Stimulated activated memory B cell treated with anti-CD40 and anti-IgM and Interleukin-4, amounts not matched to agents 10 μg/mL and 1 μg/mL and 100 μg/mL, for 72 hours (primary cell): ENCODE measurements at regions not wholly inside any gene's neighbourhood (a gene's known extent, or its start where the extent isn't known, plus 50 kb on each side); places are given as distances from the start of the nearest gene placed in this dataset.

Experiments
- ATAC-seq: fragments of 150-1000 bp; cut with Tn5 transposase; 2 replicates; pipeline ENCODE4 v1.10.0; 2021
- H3K27ac Mint-ChIP-seq: one replicate; pipeline ENCODE4 v1.8.0; 2022; ENCODE audit warnings: mild to moderate bottlenecking, mixed read lengths
- H3K27me3 Mint-ChIP-seq: one replicate; pipeline ENCODE4 v1.8.0; 2022; ENCODE audit warnings: mixed read lengths
- H3K36me3 Mint-ChIP-seq: one replicate; pipeline ENCODE4 v1.8.0; 2022; ENCODE audit warnings: mixed read lengths
- H3K4me1 Mint-ChIP-seq: one replicate; pipeline ENCODE4 v1.8.0; 2022; ENCODE audit warnings: mixed read lengths
- H3K4me3 Mint-ChIP-seq: one replicate; pipeline ENCODE4 v1.8.0; 2022; ENCODE audit warnings: mild to moderate bottlenecking, moderate library complexity, mixed read lengths
- H3K9me3 Mint-ChIP-seq: one replicate; pipeline ENCODE4 v1.8.0; 2022; ENCODE audit warnings: mixed read lengths

DNA sequence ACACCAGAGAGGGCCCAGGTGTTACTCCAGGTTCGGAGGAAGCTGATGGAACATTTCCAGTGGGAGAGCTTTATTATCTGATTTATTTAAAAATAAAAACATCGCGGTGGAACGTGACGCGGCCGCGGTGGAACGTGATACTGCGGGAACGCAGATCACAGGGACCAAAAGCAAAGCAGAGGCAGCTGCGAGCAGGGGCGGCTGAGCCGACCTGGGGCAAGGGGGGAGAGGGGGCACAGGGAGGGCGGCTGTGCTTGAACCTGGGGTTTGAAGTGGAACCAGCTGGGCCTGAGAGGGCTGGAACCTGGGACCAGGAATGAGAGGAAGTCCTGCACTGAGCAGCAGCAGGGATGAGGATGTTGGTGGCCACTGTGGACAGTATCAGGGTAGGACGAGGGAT lies 583.5 kb upstream of the SALL3 start:
- no peaks in the 10 kb centered on the region for H3K36me3 Mint-ChIP-seq
- no peak for ATAC-seq
- H3K4me1 Mint-ChIP-seq = no peaks in the 10 kb centered on the region
- H3K27me3 Mint-ChIP-seq = no peaks in the 10 kb centered on the region
- peaks cover 2% of the 10 kb centered on the region for H3K9me3 Mint-ChIP-seq
- no peak overlapping the region for H3K4me3 Mint-ChIP-seq
- no peak overlapping the region for H3K27ac Mint-ChIP-seq

DNA sequence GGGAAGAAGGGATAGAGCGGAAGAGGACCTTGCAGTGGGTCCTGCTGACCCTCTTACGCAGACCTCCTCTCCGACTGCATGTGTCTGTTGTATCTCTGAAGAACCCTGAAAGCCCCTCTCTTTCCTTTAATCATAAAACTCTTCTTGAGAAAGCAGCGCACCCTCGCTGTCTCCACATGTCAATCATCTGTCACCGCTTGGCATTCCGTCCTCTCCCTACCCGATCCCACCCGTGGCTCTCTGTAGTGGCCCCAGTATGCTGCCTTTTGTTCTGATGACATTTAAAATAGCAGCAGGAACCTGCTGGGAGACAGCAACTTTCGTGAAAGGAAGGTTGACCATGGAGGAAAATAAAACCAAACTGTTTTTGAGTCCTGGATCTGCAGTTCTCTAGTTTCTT lies 582.9 kb upstream of the SALL3 start:
- no peaks in the 10 kb centered on the region for H3K36me3 Mint-ChIP-seq
- no peak overlapping the region for H3K27ac Mint-ChIP-seq
- H3K4me1 Mint-ChIP-seq = no peaks in the 10 kb centered on the region
- no peaks in the 10 kb centered on the region for H3K27me3 Mint-ChIP-seq
- peaks cover 2% of the 10 kb centered on the region for H3K9me3 Mint-ChIP-seq
- peak; percentile 26 for ATAC-seq
- no peak overlapping the region for H3K4me3 Mint-ChIP-seq

DNA sequence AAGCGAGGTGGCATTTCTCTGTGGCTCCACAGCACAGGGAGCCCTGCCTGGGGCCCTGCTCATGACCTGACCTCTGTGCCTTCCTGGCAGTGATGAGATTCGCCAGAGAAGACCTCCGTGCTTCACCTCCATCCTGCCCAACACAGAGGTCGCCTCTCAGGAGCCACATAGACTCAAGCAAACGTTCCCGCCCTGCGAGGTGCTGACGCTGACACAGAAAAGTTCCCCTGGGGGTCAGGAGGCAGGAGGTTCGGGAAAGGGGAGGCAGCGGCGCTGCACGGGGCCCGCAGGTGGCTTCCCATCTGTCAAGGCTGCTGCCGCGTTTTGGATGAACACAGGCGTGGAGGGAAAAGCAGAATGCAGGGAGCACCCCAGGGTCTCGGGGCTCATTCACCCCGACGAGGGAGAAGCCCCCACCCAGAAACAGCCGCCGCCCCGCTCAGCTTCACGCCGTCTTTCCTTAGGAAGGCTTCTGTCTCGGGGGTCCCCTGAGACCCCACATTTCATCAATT lies 579.6 kb upstream of the SALL3 start:
- Mint-ChIP-seq H3K36me3 (no peaks in the 10 kb centered on the region), H3K9me3 (peaks cover 6% of the 10 kb centered on the region), H3K4me3 (no peak overlapping the region), H3K4me1 (no peaks in the 10 kb centered on the region), H3K27ac (no peak overlapping the region), H3K27me3 (no peaks in the 10 kb centered on the region)
- no peak for ATAC-seq

DNA sequence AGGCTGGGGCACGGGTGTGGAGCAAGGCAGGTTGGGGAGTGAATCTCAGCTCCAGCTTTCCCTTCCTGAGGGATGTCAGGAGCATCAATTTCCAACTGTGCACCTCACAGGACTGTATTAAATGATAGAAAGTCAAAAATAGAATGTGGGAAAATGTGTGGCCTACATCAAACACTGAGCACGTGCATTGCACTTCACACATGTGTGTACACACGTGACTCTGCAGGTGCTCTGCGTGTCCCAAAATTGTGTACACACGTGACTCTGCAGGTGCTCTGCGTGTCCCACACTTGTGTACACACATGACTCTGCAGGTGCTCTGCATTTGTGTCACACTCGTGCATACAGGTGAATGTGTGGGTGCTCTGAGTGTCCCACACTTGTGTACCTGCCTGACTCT lies 577.2 kb upstream of the SALL3 start:
- Mint-ChIP-seq H3K4me3 (no peak overlapping the region), H3K9me3 (peaks cover 4% of the 10 kb centered on the region), H3K27me3 (peaks cover 12% of the 10 kb centered on the region), H3K36me3 (no peaks in the 10 kb centered on the region), H3K27ac (no peak overlapping the region), H3K4me1 (peaks cover 8% of the 10 kb centered on the region)
- no peak for ATAC-seq

DNA sequence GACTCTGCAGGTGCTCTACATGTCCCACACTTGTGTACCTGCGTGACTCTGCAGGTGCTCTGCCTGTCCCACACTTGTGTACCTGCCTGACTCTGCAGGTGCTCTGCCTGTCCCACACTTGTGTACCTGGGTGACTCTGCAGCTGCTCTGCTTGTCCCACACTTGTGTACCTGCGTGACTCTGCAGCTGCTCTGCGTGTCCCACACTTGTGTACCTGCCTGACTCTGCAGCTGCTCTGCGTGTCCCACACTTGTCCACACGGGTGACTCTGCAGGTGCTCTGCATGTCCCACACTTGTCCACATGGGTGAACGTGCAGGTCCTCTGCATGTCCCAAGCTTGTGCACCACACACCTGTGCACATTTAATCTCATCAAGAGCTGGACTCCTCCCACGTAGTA lies 576.7 kb upstream of the SALL3 start:
- peaks cover 4% of the 10 kb centered on the region for H3K9me3 Mint-ChIP-seq
- peaks cover 8% of the 10 kb centered on the region for H3K4me1 Mint-ChIP-seq
- ATAC-seq = no peak
- H3K36me3 Mint-ChIP-seq = no peaks in the 10 kb centered on the region
- H3K27ac Mint-ChIP-seq = no peak overlapping the region
- H3K27me3 Mint-ChIP-seq = peaks cover 12% of the 10 kb centered on the region
- H3K4me3 Mint-ChIP-seq = no peak overlapping the region

DNA sequence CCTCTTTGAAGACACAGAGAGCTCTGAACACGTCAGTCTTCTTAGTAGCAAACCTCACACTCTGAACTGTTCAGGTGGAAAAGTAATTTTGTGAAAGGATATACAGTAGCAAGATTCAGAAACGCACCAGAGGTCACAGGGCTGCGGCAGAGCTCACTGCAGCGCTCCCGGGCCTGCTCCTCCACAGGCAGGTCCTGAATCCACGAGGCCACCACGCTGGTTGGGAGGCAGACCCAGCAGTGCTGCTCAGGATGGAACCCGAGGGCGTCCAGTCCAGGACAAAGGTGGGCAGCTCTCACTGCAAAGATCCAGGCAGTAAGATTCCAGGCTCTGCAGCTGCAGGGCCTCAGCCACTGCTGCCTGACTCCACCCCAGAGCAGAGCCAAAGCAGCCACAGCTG lies 576.2 kb upstream of the SALL3 start:
- no peak overlapping the region for H3K27ac Mint-ChIP-seq
- H3K27me3 Mint-ChIP-seq = peaks cover 12% of the 10 kb centered on the region
- H3K4me1 Mint-ChIP-seq = peaks cover 8% of the 10 kb centered on the region
- H3K4me3 Mint-ChIP-seq = no peak overlapping the region
- H3K9me3 Mint-ChIP-seq = peaks cover 4% of the 10 kb centered on the region
- H3K36me3 Mint-ChIP-seq = no peaks in the 10 kb centered on the region
- no peak for ATAC-seq

DNA sequence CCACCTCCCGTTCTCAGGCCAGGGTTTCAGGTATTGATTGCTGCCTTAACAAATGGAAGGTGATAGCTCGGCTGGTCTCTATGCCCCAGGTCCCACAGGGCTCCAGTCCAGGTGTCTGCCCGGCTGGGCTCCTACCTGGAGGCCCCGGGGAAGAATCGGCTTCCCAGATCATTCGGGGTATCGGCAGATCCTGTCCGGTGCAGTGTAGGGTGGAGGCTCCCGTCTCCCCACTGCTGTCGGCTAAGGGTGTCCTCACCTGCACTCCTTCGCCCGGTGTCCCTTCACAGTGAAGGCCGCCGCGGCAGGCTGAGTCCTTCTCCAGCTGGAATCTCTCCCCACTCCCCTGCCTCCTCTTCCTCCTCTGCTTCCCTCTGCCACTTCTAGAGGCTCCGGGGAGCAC lies 573.9 kb upstream of the SALL3 start:
- H3K36me3 Mint-ChIP-seq = no peaks in the 10 kb centered on the region
- peaks cover 8% of the 10 kb centered on the region for H3K4me1 Mint-ChIP-seq
- H3K27me3 Mint-ChIP-seq = peaks cover 12% of the 10 kb centered on the region

DNA sequence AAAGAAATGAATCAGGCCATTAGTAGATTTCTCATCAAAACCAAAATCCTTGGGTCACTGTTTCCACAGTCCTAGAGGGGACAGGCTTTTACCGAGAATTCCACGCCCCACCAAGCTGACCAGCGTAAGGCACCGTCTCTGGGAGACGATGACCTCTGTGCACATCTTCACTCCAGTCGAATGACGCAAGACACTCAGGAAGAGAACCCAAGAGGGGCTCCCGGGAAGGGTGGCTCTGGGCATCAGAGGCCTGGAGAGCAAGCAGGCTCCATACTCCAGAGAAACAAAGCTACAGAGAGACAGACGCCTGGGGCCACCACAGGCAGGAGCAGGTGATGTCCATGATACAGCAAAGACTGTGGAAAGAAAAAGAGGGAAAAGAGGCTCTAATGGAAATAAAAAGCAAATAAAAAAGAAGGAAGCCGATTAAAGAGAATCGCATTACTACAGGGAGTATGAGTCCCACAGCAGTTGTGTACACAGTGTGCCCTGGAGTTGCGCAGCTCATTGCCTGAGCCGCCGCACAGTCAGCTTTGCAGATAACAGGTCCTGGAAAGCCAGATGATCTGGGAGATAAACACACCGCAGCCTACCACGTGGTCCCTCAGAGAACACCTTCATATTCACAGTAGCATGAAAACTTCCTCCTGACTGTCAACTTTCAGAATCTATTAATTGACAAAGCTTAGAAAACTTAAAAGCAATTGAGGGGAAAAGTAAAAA lies 572.7 kb upstream of the SALL3 start:
- no peak for ATAC-seq
- H3K4me3 Mint-ChIP-seq = no peak overlapping the region
- no peak overlapping the region for H3K27ac Mint-ChIP-seq
- peaks cover 12% of the 10 kb centered on the region for H3K27me3 Mint-ChIP-seq
- H3K36me3 Mint-ChIP-seq = no peaks in the 10 kb centered on the region
- H3K4me1 Mint-ChIP-seq = peaks cover 8% of the 10 kb centered on the region
- peaks cover 4% of the 10 kb centered on the region for H3K9me3 Mint-ChIP-seq

More for the DNA sequence above, 573.9 kb upstream of the SALL3 start:
- no peak overlapping the region for H3K4me3 Mint-ChIP-seq
- no peak overlapping the region for H3K27ac Mint-ChIP-seq
- ATAC-seq = no peak
- peaks cover 4% of the 10 kb centered on the region for H3K9me3 Mint-ChIP-seq

DNA sequence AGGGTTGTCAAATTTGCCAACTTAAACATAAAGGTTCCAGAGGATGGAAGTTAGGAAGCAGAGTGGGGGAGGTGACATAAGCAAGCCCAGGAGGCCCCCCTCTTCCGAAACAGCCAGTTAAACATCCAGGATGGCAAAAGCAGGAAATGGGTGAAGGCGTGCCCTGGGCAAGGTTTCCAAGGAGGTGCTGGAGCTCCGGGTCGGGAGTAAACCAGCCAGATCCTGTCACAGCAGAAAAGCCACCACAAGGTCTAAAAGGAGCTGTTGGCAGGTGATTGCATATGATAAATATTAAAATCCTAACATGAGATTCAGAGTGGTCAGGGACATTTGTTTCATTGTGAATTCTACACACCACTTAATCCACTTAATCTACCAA lies 572.2 kb upstream of the SALL3 start:
- ATAC-seq = no peak
- H3K27ac Mint-ChIP-seq = no peak overlapping the region

DNA sequence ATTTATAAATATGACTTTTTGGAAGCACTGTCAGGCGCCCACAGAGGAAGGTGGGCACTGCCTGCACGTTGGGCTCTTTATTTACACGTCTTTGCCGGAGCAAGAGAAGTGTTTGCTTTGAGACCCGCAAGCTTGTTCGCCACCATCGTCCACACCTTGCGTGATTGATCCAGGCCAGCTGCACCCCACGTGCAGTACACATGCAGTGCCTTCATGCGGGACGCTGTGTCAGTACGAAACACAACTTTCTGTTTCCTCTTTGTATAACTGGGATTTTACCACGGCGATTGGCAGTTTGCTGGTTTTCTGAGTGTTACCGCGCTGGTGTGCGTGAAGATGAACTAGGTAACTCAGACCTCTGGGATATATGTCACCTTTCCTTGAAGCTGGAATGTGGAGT lies 571.0 kb upstream of the SALL3 start:
- Mint-ChIP-seq H3K4me1 (peaks cover 8% of the 10 kb centered on the region), H3K36me3 (no peaks in the 10 kb centered on the region), H3K4me3 (no peak overlapping the region), H3K9me3 (no peaks in the 10 kb centered on the region), H3K27me3 (peaks cover 12% of the 10 kb centered on the region), H3K27ac (no peak overlapping the region)
- no peak for ATAC-seq

More for the DNA sequence above, 572.2 kb upstream of the SALL3 start:
- H3K9me3 Mint-ChIP-seq = peaks cover 4% of the 10 kb centered on the region
- no peak overlapping the region for H3K4me3 Mint-ChIP-seq
- no peaks in the 10 kb centered on the region for H3K36me3 Mint-ChIP-seq
- peaks cover 12% of the 10 kb centered on the region for H3K27me3 Mint-ChIP-seq
- peaks cover 8% of the 10 kb centered on the region for H3K4me1 Mint-ChIP-seq

DNA sequence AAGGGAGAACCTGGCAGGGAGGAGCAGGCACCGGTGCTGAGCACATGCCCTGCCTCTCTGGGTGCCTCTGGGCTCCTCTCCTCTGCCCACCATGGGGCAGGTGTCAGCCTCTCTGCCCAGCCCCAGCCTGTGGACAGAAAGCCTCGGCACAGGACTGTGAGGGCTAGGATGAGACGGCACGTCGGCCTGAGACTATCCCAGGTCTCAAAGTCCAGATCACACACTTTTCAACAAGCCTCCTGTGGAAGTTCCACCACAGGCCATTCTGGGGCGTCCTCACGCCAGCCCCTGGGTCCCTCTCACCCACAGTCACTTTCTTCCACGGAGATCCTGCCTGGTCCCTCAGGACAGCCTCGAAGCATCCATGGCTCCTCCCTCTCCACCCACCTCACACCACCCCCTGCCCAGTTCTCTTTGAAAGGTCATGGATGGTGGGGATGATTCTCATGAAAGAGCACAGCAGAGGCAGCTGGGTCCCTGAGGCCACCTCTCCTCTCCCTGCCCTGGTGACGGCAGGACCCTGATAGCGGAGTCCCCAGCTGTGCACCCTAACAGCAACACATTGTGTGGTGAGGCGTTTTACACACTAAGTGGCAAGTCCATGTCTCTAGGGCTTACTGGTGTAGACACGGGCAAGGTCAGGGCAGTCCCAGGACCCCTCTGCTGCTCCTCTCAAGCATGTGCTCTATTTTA lies 569.4 kb upstream of the SALL3 start:
- Mint-ChIP-seq H3K4me1 (peaks cover 8% of the 10 kb centered on the region), H3K4me3 (no peak overlapping the region), H3K36me3 (no peaks in the 10 kb centered on the region), H3K27ac (no peak overlapping the region), H3K27me3 (peaks cover 12% of the 10 kb centered on the region), H3K9me3 (no peaks in the 10 kb centered on the region)
- peak; percentile 38 for ATAC-seq

DNA sequence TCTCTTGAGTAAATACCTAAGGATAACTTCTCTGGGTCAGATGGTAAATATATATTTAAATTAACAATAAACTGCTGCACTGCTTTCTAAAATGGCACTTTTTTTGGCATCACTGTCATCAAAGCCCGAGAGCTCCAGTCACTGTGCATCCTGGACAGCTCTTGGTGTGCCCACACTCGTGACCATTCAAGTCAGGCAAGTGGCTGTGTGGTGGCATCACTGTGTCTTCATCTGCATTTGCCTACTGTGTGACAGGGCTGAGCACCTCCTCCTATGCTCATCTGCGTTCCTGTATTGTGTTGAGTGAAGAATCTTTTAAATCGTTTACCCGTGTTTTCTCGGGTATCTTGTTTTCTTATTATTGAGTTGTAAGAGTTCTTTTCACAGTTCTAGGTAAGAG lies 568.1 kb upstream of the SALL3 start:
- Mint-ChIP-seq H3K9me3 (no peaks in the 10 kb centered on the region), H3K4me1 (peaks cover 8% of the 10 kb centered on the region)

DNA sequence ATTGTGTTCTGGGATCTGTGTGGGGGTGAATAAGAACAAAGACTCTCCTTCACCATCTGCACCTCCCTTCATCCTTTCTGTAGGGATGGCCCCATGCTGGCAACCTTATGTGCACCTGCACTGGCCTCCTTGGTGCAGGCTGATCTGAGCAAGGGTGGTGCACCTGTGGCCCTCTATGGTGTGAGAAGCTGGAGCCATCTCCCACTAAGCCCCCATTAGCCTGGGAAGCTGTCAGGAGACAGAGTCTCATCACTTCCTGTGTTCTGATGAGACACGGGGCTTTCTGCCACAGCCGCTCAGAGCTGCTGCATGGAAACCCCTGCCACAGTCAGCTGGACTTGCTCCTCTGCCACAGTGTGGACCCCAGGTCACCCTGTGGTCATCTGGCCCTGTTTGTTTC lies 565.3 kb upstream of the SALL3 start:
- Mint-ChIP-seq H3K4me3 (no peak overlapping the region), H3K4me1 (no peaks in the 10 kb centered on the region), H3K27me3 (no peaks in the 10 kb centered on the region), H3K27ac (no peak overlapping the region), H3K36me3 (no peaks in the 10 kb centered on the region), H3K9me3 (no peaks in the 10 kb centered on the region)
- ATAC-seq = no peak

More for the DNA sequence above, 568.1 kb upstream of the SALL3 start:
- no peak overlapping the region for H3K4me3 Mint-ChIP-seq
- H3K27ac Mint-ChIP-seq = no peak overlapping the region
- no peak for ATAC-seq
- H3K27me3 Mint-ChIP-seq = peaks cover 5% of the 10 kb centered on the region
- H3K36me3 Mint-ChIP-seq = no peaks in the 10 kb centered on the region

DNA sequence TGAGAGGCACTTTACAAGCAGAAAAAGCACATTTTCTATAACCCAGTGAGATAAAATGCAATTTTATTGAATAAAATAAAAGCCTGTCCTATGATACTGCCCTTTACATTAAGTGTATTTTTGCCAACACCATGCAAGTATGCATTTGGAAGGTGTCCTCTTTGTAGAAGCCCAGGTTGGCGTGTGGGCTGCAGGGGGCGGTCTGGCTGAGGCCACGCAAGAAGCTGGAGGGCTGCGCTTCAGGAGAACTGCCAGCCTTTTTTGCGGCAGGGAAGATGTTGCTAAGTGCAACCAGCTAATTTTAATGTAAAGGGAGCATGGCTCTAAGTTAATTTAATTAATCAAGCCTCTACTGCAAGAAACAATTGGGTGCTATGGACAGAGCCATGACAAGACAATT lies 562.8 kb upstream of the SALL3 start:
- Mint-ChIP-seq H3K27me3 (peaks cover 1% of the 10 kb centered on the region), H3K4me1 (no peaks in the 10 kb centered on the region), H3K27ac (no peak overlapping the region), H3K36me3 (no peaks in the 10 kb centered on the region), H3K4me3 (no peak overlapping the region), H3K9me3 (no peaks in the 10 kb centered on the region)
- no peak for ATAC-seq

DNA sequence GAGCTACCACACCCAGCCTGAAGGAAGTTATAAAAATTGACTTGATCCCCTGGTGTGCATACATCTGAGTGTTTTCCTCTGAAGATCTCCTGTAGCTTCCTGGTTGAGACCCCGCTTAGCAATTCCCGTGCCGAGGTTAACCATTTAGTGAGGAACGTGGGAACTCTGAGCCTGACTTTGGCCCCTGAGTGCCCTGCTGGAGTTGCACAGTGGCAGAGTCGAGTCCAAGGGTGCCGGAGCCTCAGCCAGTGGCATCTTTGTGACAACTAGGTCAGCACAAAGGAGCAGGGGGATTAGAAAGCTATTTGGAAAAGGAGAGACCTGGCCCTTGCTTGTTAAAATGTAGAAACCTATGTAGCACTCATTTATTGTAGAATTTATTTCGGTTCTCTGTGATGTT lies 561.2 kb upstream of the SALL3 start:
- ATAC-seq = no peak
- no peaks in the 10 kb centered on the region for H3K4me1 Mint-ChIP-seq
- peaks cover 9% of the 10 kb centered on the region for H3K27me3 Mint-ChIP-seq
- no peaks in the 10 kb centered on the region for H3K36me3 Mint-ChIP-seq
- no peak overlapping the region for H3K4me3 Mint-ChIP-seq
- no peaks in the 10 kb centered on the region for H3K9me3 Mint-ChIP-seq
- H3K27ac Mint-ChIP-seq = no peak overlapping the region

DNA sequence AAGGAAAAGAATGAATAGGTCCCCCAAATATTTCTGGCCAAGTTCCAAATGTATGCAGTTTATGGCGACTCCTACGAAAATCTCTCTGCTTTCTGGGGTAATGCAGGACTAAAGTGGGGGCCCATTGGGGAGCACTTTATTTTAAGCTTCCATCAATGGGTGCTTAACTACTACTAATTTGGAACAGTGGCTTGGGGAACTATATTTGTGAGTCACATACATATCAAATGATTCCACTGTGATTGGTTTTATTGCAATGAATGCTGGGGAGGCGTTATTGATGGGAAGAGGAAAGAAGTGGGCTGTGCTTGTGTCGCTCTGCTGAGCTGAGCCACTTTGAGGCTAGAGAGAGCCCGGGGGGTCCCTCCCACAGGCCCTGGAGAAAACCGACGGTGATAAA lies 560.4 kb upstream of the SALL3 start:
- no peak for ATAC-seq

More for the DNA sequence above, 560.4 kb upstream of the SALL3 start:
- no peaks in the 10 kb centered on the region for H3K36me3 Mint-ChIP-seq
- no peaks in the 10 kb centered on the region for H3K9me3 Mint-ChIP-seq
- no peak overlapping the region for H3K27ac Mint-ChIP-seq
- H3K4me3 Mint-ChIP-seq = no peak overlapping the region
- peaks cover 9% of the 10 kb centered on the region for H3K27me3 Mint-ChIP-seq
- no peaks in the 10 kb centered on the region for H3K4me1 Mint-ChIP-seq
